ENCODE measurements at regions not wholly inside any gene's neighbourhood (a gene's known extent, or its start where the extent isn't known, plus 50 kb on each side); places are given as distances from the start of the nearest gene placed in this dataset.
A peak's percentile ranks its signal among the peaks of the same experiment; 100 is the strongest.

- Mint-ChIP-seq H3K9me3 (ENCODE audit: insufficient read depth) (no peaks in the 10 kb centered on the region), H3K27me3 (no peaks in the 10 kb centered on the region), H3K4me1 (no peaks in the 10 kb centered on the region), H3K27ac (no peak overlapping the region), H3K4me3 (no peak overlapping the region)
- H3K9ac ChIP-seq (ENCODE audit: low read length), result no peak overlapping the region
- H3K79me2 ChIP-seq (ENCODE audit: control insufficient read depth, insufficient read depth, low read length), result no peaks in the 10 kb centered on the region
- TF ChIP-seq EZH2 (IDR thresholded peaks at IDR 0.05; ENCODE audit: borderline replicate concordance, insufficient read depth, low read depth, low read length, poor library complexity, severe bottlenecking) (no peak), CTCF (IDR thresholded peaks at IDR 0.05) (no peak)
- ATAC-seq (ENCODE audit: low read depth), result no peak
- intact Hi-C loops (cut with micrococcal nuclease), result no loop called here
- no peaks in the 10 kb centered on the region for H3K36me3 ChIP-seq (replicated peaks in 1 of 2; ENCODE audit: control extremely low read depth in 1 of 2, control insufficient read depth in 1 of 2, extremely low read depth in 1 of 2, insufficient read depth in 2 of 2, low read length in 1 of 2)
- H3K27ac ChIP-seq (ENCODE audit: low read length in 2 of 2), result no peak overlapping the region
- H2AFZ ChIP-seq (ENCODE audit: insufficient read depth, low read depth, low read length, poor library complexity, severe bottlenecking), result no peak overlapping the region
- POLR2A ChIA-PET, result no interaction called here
- no peaks in the 10 kb centered on the region for H4K20me1 ChIP-seq (ENCODE audit: control insufficient read depth, insufficient read depth, low read length, poor library complexity, severe bottlenecking)
- H3K4me1 ChIP-seq (ENCODE audit: control insufficient read depth in 2 of 2, insufficient read depth in 2 of 2, low read length in 2 of 2), result no peaks in the 10 kb centered on the region
- 78% methylated on average over 3 of the region's 3 CpGs for WGBS (ENCODE audit: insufficient coverage)
- peaks cover 0 to 2% (median 0%) of the 10 kb centered on the region in 4 experiments for H3K27me3 ChIP-seq (replicated peaks in 1 of 4; ENCODE audit: control extremely low read depth in 1 of 4, control insufficient read depth in 3 of 4, insufficient read depth in 4 of 4, low read length in 3 of 4)
- no peak overlapping the region for H3K4me2 ChIP-seq (replicated peaks; ENCODE audit: low read depth, low read length, poor library complexity, severe bottlenecking)
- no peak overlapping the region for H3K4me3 ChIP-seq (ENCODE audit: control extremely low read depth in 1 of 5, extremely low read depth in 1 of 5, insufficient read depth in 1 of 5, low read depth in 2 of 5, low read length in 4 of 5)
- no peak for DNase-seq
- CTCF ChIA-PET, result no interaction called here
- H3K9me3 ChIP-seq (ENCODE audit: control extremely low read depth in 1 of 3, control insufficient read depth in 2 of 3, insufficient read depth in 1 of 3, low read length in 2 of 3), result no peaks in the 10 kb centered on the region
Observed at GRCh38 chr10:44763331-44763730, 147.8 kb upstream of the TMEM72 start.

GRCh38 chr10:44765299-44765698, 145.8 kb upstream of the TMEM72 start:
- whole genome bisulfite sequencing (ENCODE audit: insufficient coverage), result 75% methylated on average over 1 of the region's 1 CpG
- no peak for DNase-seq
- H3K9me3 Mint-ChIP-seq (ENCODE audit: insufficient read depth), result no peaks in the 10 kb centered on the region
- no peaks in the 10 kb centered on the region for H3K9me3 ChIP-seq (ENCODE audit: control extremely low read depth in 1 of 3, control insufficient read depth in 2 of 3, insufficient read depth in 1 of 3, low read length in 2 of 3)
- H3K4me1 Mint-ChIP-seq, result no peaks in the 10 kb centered on the region
- no peak overlapping the region for H3K27ac ChIP-seq (ENCODE audit: low read length in 2 of 2)
- H3K27me3 ChIP-seq (replicated peaks in 1 of 4; ENCODE audit: control extremely low read depth in 1 of 4, control insufficient read depth in 3 of 4, insufficient read depth in 4 of 4, low read length in 3 of 4), result peaks cover 0 to 3% (median 1%) of the 10 kb centered on the region in 4 experiments
- CTCF ChIA-PET, result no interaction called here
- H3K9ac ChIP-seq (ENCODE audit: low read length), result no peak overlapping the region
- H3K4me3 ChIP-seq (ENCODE audit: control extremely low read depth in 1 of 5, extremely low read depth in 1 of 5, insufficient read depth in 1 of 5, low read depth in 2 of 5, low read length in 4 of 5), result no peak overlapping the region
- H4K20me1 ChIP-seq (ENCODE audit: control insufficient read depth, insufficient read depth, low read length, poor library complexity, severe bottlenecking), result no peaks in the 10 kb centered on the region
- ATAC-seq (ENCODE audit: low read depth), result no peak
- H3K4me3 Mint-ChIP-seq, result no peak overlapping the region
- no peak overlapping the region for H2AFZ ChIP-seq (ENCODE audit: insufficient read depth, low read depth, low read length, poor library complexity, severe bottlenecking)
- no peak overlapping the region for H3K27ac Mint-ChIP-seq
- POLR2A ChIA-PET, result interaction anchor here (0.7 kb wide), 1 partner anchor 21 kb away, joined by 6 read pairs; no protein-coding TSS in a partner anchor
- no peaks in the 10 kb centered on the region for H3K27me3 Mint-ChIP-seq
- intact Hi-C loops (cut with micrococcal nuclease), result no loop called here
- H3K4me1 ChIP-seq (ENCODE audit: control insufficient read depth in 2 of 2, insufficient read depth in 2 of 2, low read length in 2 of 2), result no peaks in the 10 kb centered on the region
- no peaks in the 10 kb centered on the region for H3K36me3 ChIP-seq (replicated peaks in 1 of 2; ENCODE audit: control extremely low read depth in 1 of 2, control insufficient read depth in 1 of 2, extremely low read depth in 1 of 2, insufficient read depth in 2 of 2, low read length in 1 of 2)
- no peaks in the 10 kb centered on the region for H3K79me2 ChIP-seq (ENCODE audit: control insufficient read depth, insufficient read depth, low read length)
- TF ChIP-seq EZH2 (IDR thresholded peaks at IDR 0.05; ENCODE audit: borderline replicate concordance, insufficient read depth, low read depth, low read length, poor library complexity, severe bottlenecking) (no peak), CTCF (IDR thresholded peaks at IDR 0.05) (peak; percentile 16)
- H3K4me2 ChIP-seq (replicated peaks; ENCODE audit: low read depth, low read length, poor library complexity, severe bottlenecking), result no peak overlapping the region

Measured in B cell (primary cell).